AG09309 (cell line): ENCODE measurements at regions not wholly inside any gene's neighbourhood (a gene's known extent, or its start where the extent isn't known, plus 50 kb on each side); places are given as distances from the start of the nearest gene placed in this dataset.

Source experiments
- DNase-seq: peaks from one replicate; pipeline ENCODE4 v3.0.0-alpha.2; 2010; ENCODE audit warnings: low read depth
- H3K4me3 ChIP-seq: 2 replicates; pipeline ENCODE4 v1.5.1; 2011; ENCODE audit warnings: mild to moderate bottlenecking, low read depth, low read length, moderate library complexity; ENCODE audit not compliant: control insufficient read depth
- CTCF ChIP-seq: IDR thresholded peaks from 2 replicates; pipeline ENCODE4 v1.5.1; 2011; ENCODE audit warnings: mild to moderate bottlenecking, low read depth, low read length, inconsistent platforms; ENCODE audit not compliant: insufficient read depth, control insufficient read depth; ENCODE audit errors: missing control alignments

GRCh38 chr5:25579111-25579510, 934.3 kb upstream of the CDH10 start:
- H3K4me3 ChIP-seq, result no peak overlapping the region
- TF ChIP-seq CTCF, result no peak
- no peak for DNase-seq

- TF ChIP-seq CTCF, result no peak
- no peak for DNase-seq
- H3K4me3 ChIP-seq, result no peak overlapping the region
Observed at GRCh38 chr5:25573691-25574090, 928.9 kb upstream of the CDH10 start.

- H3K4me3 ChIP-seq, result no peak overlapping the region
- no peak for DNase-seq
- no peak for TF ChIP-seq CTCF
Observed at GRCh38 chr5:25570067-25570583, 925.3 kb upstream of the CDH10 start.

GRCh38 chr5:25568989-25569625, 924.3 kb upstream of the CDH10 start:
- TF ChIP-seq CTCF, result no peak
- no peak for DNase-seq
- H3K4me3 ChIP-seq, result no peak overlapping the region; the same call in 1 of the 2 replicates

- DNase-seq, result no peak
- no peak overlapping the region for H3K4me3 ChIP-seq
- no peak for TF ChIP-seq CTCF
Observed at GRCh38 chr5:25568294-25568693, 923.5 kb upstream of the CDH10 start.

- no peak overlapping the region for H3K4me3 ChIP-seq
- no peak for TF ChIP-seq CTCF
- no peak for DNase-seq
Observed at GRCh38 chr5:25567881-25568280, 923.1 kb upstream of the CDH10 start.

GRCh38 chr5:25562656-25563055, 917.9 kb upstream of the CDH10 start:
- no peak for TF ChIP-seq CTCF
- DNase-seq, result no peak
- H3K4me3 ChIP-seq, result no peak overlapping the region
